GM12872 (cell line): ENCODE measurements at regions not wholly inside any gene's neighbourhood (a gene's known extent, or its start where the extent isn't known, plus 50 kb on each side); places are given as distances from the start of the nearest gene placed in this dataset.

Source experiments
- CTCF ChIP-seq: IDR thresholded peaks from 3 replicates; pipeline ENCODE4 v1.5.1; 2011; ENCODE audit warnings: low read depth, mild to moderate bottlenecking, low read length, moderate library complexity; ENCODE audit not compliant: insufficient read depth

- no peak for TF ChIP-seq CTCF
Observed at GRCh38 chr1:191371626-191372025, 786.6 kb upstream of the RGS18 start.

GRCh38 chr1:191388283-191388682 lies 770.0 kb upstream of the RGS18 start:
- no peak for TF ChIP-seq CTCF

GRCh38 chr1:191396622-191397021 lies 761.6 kb upstream of the RGS18 start:
- TF ChIP-seq CTCF: no peak

- TF ChIP-seq CTCF: no peak
Observed at GRCh38 chr1:191398551-191398950, 759.7 kb upstream of the RGS18 start.

- no peak for TF ChIP-seq CTCF
Observed at GRCh38 chr1:191405417-191405816, 752.8 kb upstream of the RGS18 start.

- no peak for TF ChIP-seq CTCF
Observed at GRCh38 chr1:191414981-191415640, 743.2 kb upstream of the RGS18 start.

- TF ChIP-seq CTCF: no peak
Observed at GRCh38 chr1:191419842-191420241, 738.4 kb upstream of the RGS18 start.
